ENCODE measurements at regions not wholly inside any gene's neighbourhood (a gene's known extent, or its start where the extent isn't known, plus 50 kb on each side); places are given as distances from the start of the nearest gene placed in this dataset.

DNA sequence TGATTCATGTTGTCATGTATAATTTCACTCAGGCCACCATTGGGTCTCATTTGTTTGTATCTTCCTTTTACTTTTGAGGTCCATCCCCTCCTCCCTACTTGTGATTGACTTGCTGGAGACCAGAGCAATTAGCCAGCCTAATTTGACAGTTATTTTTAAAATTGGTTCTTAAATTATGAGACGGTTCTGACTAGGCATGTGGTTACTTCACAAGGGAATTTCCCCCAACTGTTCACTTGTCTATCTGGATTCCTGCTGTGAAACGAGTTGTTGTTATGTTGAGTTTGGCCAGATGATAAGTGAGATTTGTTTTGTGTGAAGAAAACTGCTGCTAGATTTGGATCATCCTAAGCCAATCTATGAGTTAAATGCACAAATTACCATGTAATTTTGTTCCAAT, 359.1 kb downstream of the BARHL2 start:
- TF ChIP-seq POLR2AphosphoS5 (IDR thresholded peaks at IDR 0.05; ENCODE audit: borderline replicate concordance, low read depth, low read length) (no peak), EZH2 (IDR thresholded peaks at IDR 0.05) (no peak)
